RWPE2 (cell line): ENCODE measurements at regions not wholly inside any gene's neighbourhood (a gene's known extent, or its start where the extent isn't known, plus 50 kb on each side); places are given as distances from the start of the nearest gene placed in this dataset.

Experiments used
- ATAC-seq: fragments of 200-7000 bp; cut with Tn5 transposase; 3 replicates; pipeline ENCODE4 v1.9.1; 2021; ENCODE audit warnings: low read depth
- DNase-seq: peaks from one replicate; pipeline ENCODE4 v3.0.0-alpha.2; 2020; ENCODE audit warnings: low spot score
- H3K27ac ChIP-seq: fragments of 450-650 bp; 2 replicates; pipeline ENCODE4 v1.5.1; 2017; ENCODE audit warnings: mild to moderate bottlenecking; ENCODE audit not compliant: poor library complexity, severe bottlenecking
- H3K27me3 ChIP-seq: fragments of 250-450 bp; sonication (Bioruptor Pico); 2 replicates; pipeline ENCODE4 v1.5.1; 2021; ENCODE audit warnings: mild to moderate bottlenecking, moderate library complexity; ENCODE audit not compliant: insufficient read depth, poor library complexity, severe bottlenecking
- H3K36me3 ChIP-seq: fragments of 250-450 bp; sonication (Bioruptor Pico); 2 replicates; pipeline ENCODE4 v1.5.1; 2020; ENCODE audit warnings: low read depth, mild to moderate bottlenecking, moderate library complexity
- H3K4me1 ChIP-seq: fragments of 250-450 bp; sonication (Bioruptor Pico); 2 replicates; pipeline ENCODE4 v1.5.1; 2021; ENCODE audit warnings: mild to moderate bottlenecking, moderate library complexity; ENCODE audit not compliant: insufficient read depth, poor library complexity, severe bottlenecking
- H3K4me3 ChIP-seq: fragments of 250-450 bp; sonication (Bioruptor Pico); 2 replicates; pipeline ENCODE4 v1.5.1; 2021; ENCODE audit warnings: mild to moderate bottlenecking, moderate library complexity; ENCODE audit not compliant: severe bottlenecking
- H3K9me3 ChIP-seq: fragments of 250-450 bp; sonication (Bioruptor Pico); 2 replicates; pipeline ENCODE4 v1.5.1; 2021; ENCODE audit warnings: mild to moderate bottlenecking, moderate library complexity; ENCODE audit not compliant: severe bottlenecking
- TF ChIP-seq, protein P1 (sequence below): fragments of 450-650 bp; IDR thresholded peaks from one replicate; pipeline ENCODE4 v1.5.1; 2017; ENCODE audit warnings: mild to moderate bottlenecking, moderate library complexity; ENCODE audit not compliant: poor library complexity, severe bottlenecking

DNA sequence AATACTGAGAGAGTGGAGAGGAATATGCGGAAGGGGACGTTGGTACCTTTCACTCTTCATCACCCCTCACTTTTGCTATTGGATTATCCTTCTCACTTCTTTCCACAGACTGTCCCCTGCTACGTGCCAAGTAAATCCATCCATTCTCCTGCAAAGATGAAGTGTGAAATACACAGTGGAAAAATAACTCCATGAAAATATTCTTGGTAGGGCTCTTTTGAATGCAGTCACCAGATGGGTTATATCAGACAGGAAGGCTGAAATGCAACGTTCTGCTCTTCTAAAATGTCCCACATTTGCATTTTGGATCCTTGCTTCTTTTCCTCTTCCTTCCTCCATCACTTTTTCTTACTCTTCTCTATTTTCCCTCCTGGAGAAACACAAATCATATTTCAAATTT, 510.3 kb upstream of the CLINT1 start:
- H3K4me1 ChIP-seq = peaks cover 3% of the 10 kb centered on the region
- DNase-seq (no peak), ATAC-seq (no peak)
- H3K9me3 ChIP-seq = no peaks in the 10 kb centered on the region
- no peaks in the 10 kb centered on the region for H3K36me3 ChIP-seq
- no peaks in the 10 kb centered on the region for H3K27me3 ChIP-seq
- H3K27ac ChIP-seq = no peak overlapping the region
- no peak overlapping the region for H3K4me3 ChIP-seq
- TF ChIP-seq, protein P1, sequence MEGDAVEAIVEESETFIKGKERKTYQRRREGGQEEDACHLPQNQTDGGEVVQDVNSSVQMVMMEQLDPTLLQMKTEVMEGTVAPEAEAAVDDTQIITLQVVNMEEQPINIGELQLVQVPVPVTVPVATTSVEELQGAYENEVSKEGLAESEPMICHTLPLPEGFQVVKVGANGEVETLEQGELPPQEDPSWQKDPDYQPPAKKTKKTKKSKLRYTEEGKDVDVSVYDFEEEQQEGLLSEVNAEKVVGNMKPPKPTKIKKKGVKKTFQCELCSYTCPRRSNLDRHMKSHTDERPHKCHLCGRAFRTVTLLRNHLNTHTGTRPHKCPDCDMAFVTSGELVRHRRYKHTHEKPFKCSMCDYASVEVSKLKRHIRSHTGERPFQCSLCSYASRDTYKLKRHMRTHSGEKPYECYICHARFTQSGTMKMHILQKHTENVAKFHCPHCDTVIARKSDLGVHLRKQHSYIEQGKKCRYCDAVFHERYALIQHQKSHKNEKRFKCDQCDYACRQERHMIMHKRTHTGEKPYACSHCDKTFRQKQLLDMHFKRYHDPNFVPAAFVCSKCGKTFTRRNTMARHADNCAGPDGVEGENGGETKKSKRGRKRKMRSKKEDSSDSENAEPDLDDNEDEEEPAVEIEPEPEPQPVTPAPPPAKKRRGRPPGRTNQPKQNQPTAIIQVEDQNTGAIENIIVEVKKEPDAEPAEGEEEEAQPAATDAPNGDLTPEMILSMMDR = no peak

DNA sequence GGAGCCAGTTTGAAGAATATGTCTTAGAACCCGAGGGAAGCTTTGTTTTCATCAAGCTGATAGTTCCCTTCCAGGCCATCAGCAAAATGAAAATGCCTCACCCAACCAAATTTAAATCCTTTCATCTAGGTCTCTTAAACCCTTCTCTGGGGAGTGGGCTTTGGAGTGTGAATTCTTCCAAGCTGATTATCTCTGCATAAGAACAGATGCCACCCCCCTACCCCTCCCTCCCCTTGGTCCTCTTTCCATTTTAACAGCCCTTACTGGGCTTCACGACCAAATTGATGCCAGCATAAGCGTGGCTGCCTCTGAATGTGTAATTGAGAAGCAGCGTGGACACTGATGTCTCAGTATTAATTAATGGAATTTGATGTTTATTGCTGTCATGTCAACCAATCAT, 509.7 kb upstream of the CLINT1 start:
- DNase-seq (no peak), ATAC-seq (no peak)
- TF ChIP-seq, protein P1 = no peak
- no peak overlapping the region for H3K4me3 ChIP-seq
- H3K36me3 ChIP-seq = no peaks in the 10 kb centered on the region
- peaks cover 3% of the 10 kb centered on the region for H3K4me1 ChIP-seq
- no peaks in the 10 kb centered on the region for H3K9me3 ChIP-seq
- H3K27me3 ChIP-seq = no peaks in the 10 kb centered on the region
- H3K27ac ChIP-seq = no peak overlapping the region

DNA sequence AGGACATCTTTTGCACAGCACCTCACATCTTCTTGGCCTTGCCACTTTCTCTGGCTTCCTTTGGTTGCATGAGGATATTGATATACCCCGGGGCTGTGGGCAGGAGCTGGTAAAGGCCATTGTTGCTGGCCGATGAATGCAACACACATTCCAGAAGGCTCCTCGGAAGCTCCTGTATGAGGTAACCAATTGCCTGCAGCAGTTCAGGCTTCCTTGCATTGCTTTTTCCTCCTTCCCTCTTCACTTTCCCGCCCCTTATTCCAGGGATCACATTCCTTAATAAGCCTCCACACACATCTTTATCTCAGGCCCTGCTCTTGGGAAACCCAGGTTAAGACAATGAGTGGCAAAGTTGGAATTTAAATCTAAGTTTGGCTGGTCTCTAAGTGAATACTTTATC, 505.4 kb upstream of the CLINT1 start:
- TF ChIP-seq, protein P1 = no peak
- Histone ChIP-seq H3K27me3 (no peaks in the 10 kb centered on the region), H3K27ac (no peak overlapping the region), H3K9me3 (no peaks in the 10 kb centered on the region), H3K4me1 (peaks cover 3% of the 10 kb centered on the region), H3K36me3 (no peaks in the 10 kb centered on the region), H3K4me3 (no peak overlapping the region)
- ATAC-seq (peak; percentile 87), DNase-seq (no peak)

DNA sequence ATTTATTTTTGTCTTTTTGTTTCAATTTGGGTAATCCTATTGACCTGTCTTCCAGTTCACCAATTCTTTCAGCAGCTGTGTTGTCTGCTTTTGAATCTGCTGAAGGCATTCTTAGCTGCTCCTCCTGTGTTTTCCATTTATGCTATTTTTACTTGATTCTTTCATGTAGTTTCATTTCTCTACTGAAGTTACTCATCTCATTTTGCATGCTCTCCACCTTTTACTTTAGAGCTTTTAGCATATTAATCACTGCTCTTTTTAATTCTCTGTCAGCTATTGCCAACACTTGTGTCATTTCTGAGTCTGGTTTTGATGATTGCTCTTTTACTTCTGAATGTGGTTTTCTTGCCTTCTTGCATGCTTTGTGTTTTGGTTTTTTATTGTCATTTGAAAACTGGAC, 496.0 kb upstream of the CLINT1 start:
- Histone ChIP-seq H3K36me3 (no peaks in the 10 kb centered on the region), H3K4me1 (no peaks in the 10 kb centered on the region), H3K4me3 (no peak overlapping the region), H3K27ac (no peak overlapping the region), H3K9me3 (no peaks in the 10 kb centered on the region), H3K27me3 (no peaks in the 10 kb centered on the region)
- TF ChIP-seq, protein P1 = no peak
- ATAC-seq (no peak), DNase-seq (no peak)

DNA sequence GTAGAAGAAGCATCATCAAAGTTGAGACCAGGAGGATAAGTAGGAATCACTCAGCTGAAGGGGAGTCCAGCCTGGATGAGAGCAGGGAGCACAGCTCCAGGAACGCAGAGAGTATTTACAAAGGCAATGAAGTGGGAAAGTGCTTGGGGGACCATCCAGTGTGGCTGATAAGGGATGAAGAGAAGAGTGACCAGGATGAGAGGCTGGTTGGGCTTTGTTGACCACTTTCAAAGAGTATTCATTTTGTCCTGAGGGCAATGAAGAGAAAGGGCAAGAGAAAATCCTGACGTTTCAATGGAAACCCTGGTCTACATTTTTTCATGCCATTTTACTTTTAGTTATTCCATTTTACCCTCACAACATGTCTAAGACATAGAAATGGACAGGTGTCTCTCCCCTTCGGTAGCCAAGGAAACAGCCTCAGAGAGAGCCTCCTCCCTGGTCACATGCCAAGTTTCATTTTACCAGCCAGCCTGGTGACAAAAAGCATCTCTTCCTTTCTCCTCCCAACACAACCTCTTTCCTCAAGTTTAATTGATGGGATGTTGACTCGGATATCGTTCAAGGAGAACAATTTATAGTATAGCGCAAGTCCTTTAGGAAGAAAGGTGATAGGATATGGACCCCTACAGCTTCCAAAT, 492.7 kb upstream of the CLINT1 start:
- DNase-seq (no peak), ATAC-seq (no peak)

More for the DNA sequence above, 492.7 kb upstream of the CLINT1 start:
- TF ChIP-seq, protein P1 = no peak
- Histone ChIP-seq H3K4me3 (no peak overlapping the region), H3K27me3 (no peaks in the 10 kb centered on the region), H3K27ac (no peak overlapping the region), H3K4me1 (no peaks in the 10 kb centered on the region), H3K36me3 (no peaks in the 10 kb centered on the region), H3K9me3 (no peaks in the 10 kb centered on the region)
